GM12891 (cell line): ENCODE measurements at regions not wholly inside any gene's neighbourhood (a gene's known extent, or its start where the extent isn't known, plus 50 kb on each side); places are given as distances from the start of the nearest gene placed in this dataset.

Experiments
- POLR2A ChIP-seq: IDR thresholded peaks from 2 replicates; pipeline ENCODE4 v1.6.1; 2011; ENCODE audit warnings: low read depth, low read length, control low read depth
- POLR2AphosphoS5 ChIP-seq: IDR thresholded peaks from 2 replicates; pipeline ENCODE4 v1.6.1; 2011; ENCODE audit warnings: low read depth, low read length, control low read depth

DNA sequence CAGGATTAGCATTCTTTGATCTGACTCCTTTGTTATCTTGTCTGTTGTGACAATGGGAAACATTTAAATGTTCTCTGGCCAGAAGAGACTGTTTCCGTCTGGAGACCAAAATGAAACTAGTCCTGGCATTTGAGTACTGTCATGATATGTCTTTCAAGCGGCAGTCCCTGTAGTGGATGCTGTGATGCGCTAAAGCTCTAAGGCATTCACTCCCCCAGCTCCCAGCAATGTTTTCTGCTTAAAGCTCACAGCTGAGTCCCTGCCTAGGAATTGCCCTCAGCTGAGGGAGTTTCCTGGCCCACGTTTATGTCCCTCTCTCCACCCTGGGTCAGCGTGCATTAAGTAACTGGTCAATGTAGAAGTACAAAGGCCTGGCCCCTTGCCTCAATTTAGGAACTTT lies 109.4 kb downstream of the UCHL5 start:
- TF ChIP-seq POLR2A (no peak), POLR2AphosphoS5 (no peak)
